SK-N-SH treated with all-trans-retinoic acid at 6 μM for 48 hours (cell line): ENCODE measurements at regions not wholly inside any gene's neighbourhood (a gene's known extent, or its start where the extent isn't known, plus 50 kb on each side); places are given as distances from the start of the nearest gene placed in this dataset.

ENCODE experiments used
- ATAC-seq: fragments of 200-7000 bp; cut with Tn5 transposase; 3 replicates; pipeline ENCODE4 v1.9.1; 2020; ENCODE audit warnings: mild to moderate bottlenecking, moderate library complexity
- ARNTL ChIP-seq: fragments of 450-650 bp; formaldehyde crosslinking; IDR thresholded peaks from 2 replicates; pipeline ENCODE4 v1.5.0; 2020; ENCODE audit warnings: low read depth, mild to moderate bottlenecking, moderate library complexity, borderline replicate concordance
- BACH2 ChIP-seq: fragments of 250-450 bp; sonication (Bioruptor Pico); IDR thresholded peaks from 2 replicates; pipeline ENCODE4 v1.9.0; 2021; ENCODE audit warnings: mild to moderate bottlenecking, borderline replicate concordance
- CSDC2 ChIP-seq: fragments of 250-450 bp; sonication (Bioruptor Pico); IDR thresholded peaks from 2 replicates; pipeline ENCODE4 v1.5.0; 2020; ENCODE audit warnings: mild to moderate bottlenecking, moderate library complexity
- ESRRG ChIP-seq: fragments of 250-450 bp; sonication (Bioruptor Pico); IDR thresholded peaks from 2 replicates; pipeline ENCODE4 v1.6.1; 2021; ENCODE audit warnings: mild to moderate bottlenecking
- GLIS3 ChIP-seq: fragments of 250-450 bp; sonication (Bioruptor Pico); IDR thresholded peaks from 2 replicates; pipeline ENCODE4 v1.5.0; 2020; ENCODE audit warnings: mild to moderate bottlenecking, moderate library complexity
- ISL1 ChIP-seq: fragments of 250-450 bp; sonication (Bioruptor Pico); IDR thresholded peaks from 2 replicates; pipeline ENCODE4 v2.1.2; 2022; ENCODE audit warnings: mild to moderate bottlenecking, moderate library complexity
- OSR1 ChIP-seq: fragments of 250-450 bp; sonication (Bioruptor Pico); IDR thresholded peaks from 2 replicates; pipeline ENCODE4 v1.8.0; 2022; ENCODE audit warnings: moderate library complexity, mild to moderate bottlenecking, inconsistent platforms
- PPARA ChIP-seq: fragments of 250-450 bp; sonication (Bioruptor Pico); IDR thresholded peaks from 2 replicates; pipeline ENCODE4 v1.5.0; 2020; ENCODE audit warnings: mild to moderate bottlenecking, borderline replicate concordance
- SNAI2 ChIP-seq: fragments of 250-450 bp; sonication (Bioruptor Pico); IDR thresholded peaks from 2 replicates; pipeline ENCODE4 v1.5.0; 2020; ENCODE audit warnings: mild to moderate bottlenecking, moderate library complexity
- TCF4 ChIP-seq: fragments of 250-450 bp; sonication (Bioruptor Pico); IDR thresholded peaks from 2 replicates; pipeline ENCODE4 v1.8.0; 2021; ENCODE audit warnings: mild to moderate bottlenecking, moderate library complexity, borderline replicate concordance
- TOX ChIP-seq: fragments of 250-450 bp; sonication (Bioruptor Pico); IDR thresholded peaks from 2 replicates; pipeline ENCODE4 v1.8.0; 2021; ENCODE audit warnings: mild to moderate bottlenecking, moderate library complexity, borderline replicate concordance
- TSHZ2 ChIP-seq: fragments of 250-450 bp; sonication (Bioruptor Pico); IDR thresholded peaks from 2 replicates; pipeline ENCODE4 v1.5.0; 2020; ENCODE audit warnings: mild to moderate bottlenecking, moderate library complexity
- ZC3H10 ChIP-seq: fragments of 250-450 bp; sonication (Bioruptor Pico); IDR thresholded peaks from 2 replicates; pipeline ENCODE4 v1.5.1; 2021; ENCODE audit warnings: mild to moderate bottlenecking, moderate library complexity
- ZFP3 ChIP-seq: fragments of 250-450 bp; sonication (Bioruptor Pico); IDR thresholded peaks from 2 replicates; pipeline ENCODE4 v1.5.0; 2020; ENCODE audit warnings: mild to moderate bottlenecking, moderate library complexity
- ZFP30 ChIP-seq: fragments of 450-650 bp; formaldehyde crosslinking; IDR thresholded peaks from 2 replicates; pipeline ENCODE4 v1.5.0; 2022; ENCODE audit warnings: mild to moderate bottlenecking, moderate library complexity
- ZNF565 ChIP-seq: fragments of 450-650 bp; formaldehyde crosslinking; conservative IDR thresholded peaks from 2 replicates; pipeline ENCODE4 v1.5.0; 2020; ENCODE audit warnings: low read depth, mild to moderate bottlenecking, moderate library complexity
- ZNF8 ChIP-seq: fragments of 450-650 bp; formaldehyde crosslinking; IDR thresholded peaks from 2 replicates; pipeline ENCODE4 v1.5.0; 2020; ENCODE audit warnings: mild to moderate bottlenecking, moderate library complexity
- TF ChIP-seq, protein P1 (sequence below): fragments of 250-450 bp; sonication (Bioruptor Pico); IDR thresholded peaks from 2 replicates; pipeline ENCODE4 v1.8.0; 2021; ENCODE audit warnings: low read depth, mild to moderate bottlenecking, moderate library complexity, borderline replicate concordance

DNA sequence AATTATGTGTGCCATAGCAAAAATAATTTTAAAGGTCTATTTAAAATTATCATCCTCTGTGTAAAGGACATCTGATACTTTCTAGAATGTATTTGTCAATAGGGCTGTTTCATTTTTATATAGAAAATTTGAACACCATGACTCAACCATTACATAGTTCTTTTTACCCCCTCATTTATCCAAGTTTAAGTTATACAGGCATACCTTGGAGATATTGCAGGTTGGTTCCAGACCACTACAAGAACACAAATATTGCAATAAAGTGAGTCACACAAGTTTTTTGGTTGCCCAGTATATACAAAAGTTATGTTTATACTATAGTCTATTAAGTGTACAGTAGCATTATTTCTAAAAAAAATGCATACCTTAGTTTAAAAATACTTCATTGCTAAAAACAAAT, 130.4 kb downstream of the MSL3 start:
- TF ChIP-seq TSHZ2, result no peak
- no peak for TF ChIP-seq SNAI2 (CRISPR knock-in tag)
- no peak for TF ChIP-seq ZC3H10 (CRISPR knock-in tag)
- TF ChIP-seq CSDC2 (CRISPR knock-in tag), result no peak
- TF ChIP-seq TCF4 (CRISPR knock-in tag), result no peak
- TF ChIP-seq ISL1 (CRISPR knock-in tag), result no peak
- TF ChIP-seq TOX (CRISPR knock-in tag), result no peak
- no peak for TF ChIP-seq GLIS3 (CRISPR knock-in tag)
- TF ChIP-seq BACH2 (CRISPR knock-in tag), result no peak
- TF ChIP-seq OSR1 (CRISPR knock-in tag), result no peak
- no peak for TF ChIP-seq ZNF8
- TF ChIP-seq ZFP30 (CRISPR knock-in tag), result no peak
- no peak for TF ChIP-seq ESRRG (CRISPR knock-in tag)
- no peak for TF ChIP-seq PPARA (CRISPR knock-in tag)
- TF ChIP-seq ZNF565 (CRISPR knock-in tag), result no peak
- ATAC-seq, result no peak

- no peak for TF ChIP-seq TCF4 (CRISPR knock-in tag)
Observed at GRCh38 chrX:11889791-11890190, 131.8 kb downstream of the MSL3 start.

GRCh38 chrX:11890836-11891514, 132.9 kb downstream of the MSL3 start:
- ATAC-seq, result no peak
- TF ChIP-seq ZC3H10 (CRISPR knock-in tag) (no peak), ZFP3 (CRISPR knock-in tag) (no peak), OSR1 (CRISPR knock-in tag) (no peak), SNAI2 (CRISPR knock-in tag) (no peak), ISL1 (CRISPR knock-in tag) (no peak), TSHZ2 (no peak), ZNF565 (CRISPR knock-in tag) (no peak)
- TF ChIP-seq, protein P1, sequence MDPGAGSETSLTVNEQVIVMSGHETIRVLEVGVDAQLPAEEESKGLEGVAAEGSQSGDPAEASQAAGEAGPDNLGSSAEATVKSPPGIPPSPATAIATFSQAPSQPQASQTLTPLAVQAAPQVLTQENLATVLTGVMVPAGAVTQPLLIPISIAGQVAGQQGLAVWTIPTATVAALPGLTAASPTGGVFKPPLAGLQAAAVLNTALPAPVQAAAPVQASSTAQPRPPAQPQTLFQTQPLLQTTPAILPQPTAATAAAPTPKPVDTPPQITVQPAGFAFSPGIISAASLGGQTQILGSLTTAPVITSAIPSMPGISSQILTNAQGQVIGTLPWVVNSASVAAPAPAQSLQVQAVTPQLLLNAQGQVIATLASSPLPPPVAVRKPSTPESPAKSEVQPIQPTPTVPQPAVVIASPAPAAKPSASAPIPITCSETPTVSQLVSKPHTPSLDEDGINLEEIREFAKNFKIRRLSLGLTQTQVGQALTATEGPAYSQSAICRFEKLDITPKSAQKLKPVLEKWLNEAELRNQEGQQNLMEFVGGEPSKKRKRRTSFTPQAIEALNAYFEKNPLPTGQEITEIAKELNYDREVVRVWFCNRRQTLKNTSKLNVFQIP (CRISPR knock-in tag), result no peak

More at GRCh38 chrX:11889791-11890190, 131.8 kb downstream of the MSL3 start:
- ATAC-seq, result no peak

GRCh38 chrX:11893933-11894710, 136.1 kb downstream of the MSL3 start:
- TF ChIP-seq BACH2 (CRISPR knock-in tag) (no peak), ARNTL (no peak)
- TF ChIP-seq, protein P1 (CRISPR knock-in tag), result no peak
- ATAC-seq, result no peak
